ENCODE measurements at regions not wholly inside any gene's neighbourhood (a gene's known extent, or its start where the extent isn't known, plus 50 kb on each side); places are given as distances from the start of the nearest gene placed in this dataset.
"Not testable (repeated sequence)": the region's sequence is repeated elsewhere in the genome, so short reads cannot be mapped to it uniquely, and the experiment has no call there.

DNA sequence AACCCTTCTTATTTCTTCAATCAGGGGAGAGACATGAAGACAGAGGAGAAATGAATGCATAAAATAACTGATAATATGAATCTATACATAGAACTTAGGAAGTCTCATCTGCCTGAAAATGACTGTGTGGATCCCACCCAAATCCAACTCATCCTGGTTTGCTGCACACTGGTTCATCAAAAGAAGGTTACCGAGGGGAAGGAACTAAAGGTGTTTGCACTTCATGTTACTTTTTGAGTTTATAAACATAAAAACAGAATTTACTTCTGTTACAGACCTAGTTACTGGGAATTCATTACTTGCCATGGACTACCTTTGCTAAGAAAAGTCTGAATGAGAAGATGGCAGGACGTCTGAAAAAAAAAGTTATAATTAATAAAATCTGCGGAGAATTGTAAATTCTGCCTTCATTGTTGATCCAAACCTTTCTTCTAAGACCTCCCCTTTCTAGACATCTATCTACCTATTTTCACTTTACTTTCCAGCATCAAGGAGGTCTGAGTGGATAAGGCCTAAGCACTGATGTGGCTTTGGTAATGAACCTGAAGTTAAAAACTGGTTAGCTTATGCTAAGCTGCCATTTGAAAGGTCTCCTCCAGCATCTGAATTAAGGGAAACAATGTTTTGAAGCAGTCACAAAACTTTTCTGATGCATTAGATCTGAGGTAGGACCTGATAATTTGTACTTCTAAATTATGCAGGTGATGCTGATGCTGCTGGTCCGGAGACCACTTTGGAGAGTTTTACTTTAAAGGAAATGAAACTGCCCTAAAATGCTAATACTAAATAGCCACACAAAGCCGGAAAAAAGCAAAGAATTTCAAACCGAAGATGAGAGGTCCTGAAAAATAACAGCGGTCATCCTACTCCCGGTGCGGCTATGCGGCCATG lies 84.0 kb downstream of the HFE start:
- DNase-seq (ENCODE audit: missing footprints) (no peak), ATAC-seq (no peak)
- intact Hi-C loops (cut with DNase I), result no loop called here

DNA sequence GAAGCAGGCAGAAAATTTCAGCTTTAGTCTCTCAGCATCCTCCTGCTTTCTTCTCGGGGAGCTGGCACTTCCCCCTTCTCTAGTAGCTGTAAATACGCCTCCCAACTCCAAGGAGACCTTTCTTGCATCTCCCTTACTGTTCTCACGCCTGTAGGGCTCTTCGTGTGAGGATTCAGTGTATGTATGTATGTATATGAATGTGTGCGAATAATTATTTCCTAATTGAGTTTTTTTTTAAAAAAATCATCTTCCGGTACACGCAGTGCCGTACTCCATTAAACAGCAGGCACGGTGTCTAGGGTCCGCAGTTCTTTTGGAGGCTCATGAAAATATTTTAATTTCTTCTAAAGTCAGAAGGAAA lies 85.4 kb downstream of the HFE start:
- no peak for DNase-seq (ENCODE audit: missing footprints)
- peak; percentile 41 for ATAC-seq
- intact Hi-C loops (cut with DNase I), result loop anchor here (2.0 kb wide), 2 partner anchors 14 to 424 kb away; partner anchors contain the start of gene ABT1

DNA sequence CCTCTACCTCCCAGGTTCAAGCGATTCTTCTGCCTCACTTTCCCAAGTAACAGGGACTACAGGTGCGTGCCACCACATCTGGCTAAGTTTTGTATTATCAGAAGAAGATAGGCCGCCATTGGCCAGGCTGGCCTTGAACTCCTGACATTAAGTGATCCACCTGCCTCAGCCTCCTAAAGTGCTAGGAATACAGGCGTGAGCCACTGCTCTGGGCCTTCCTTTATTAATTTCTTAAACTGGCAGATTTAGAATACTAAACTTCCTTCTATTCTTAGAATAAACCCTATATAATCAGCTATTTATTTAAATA lies 86.6 kb downstream of the HFE start:
- intact Hi-C loops (cut with DNase I), result loop anchor here (2.0 kb wide), 2 partner anchors 15 to 423 kb away; partner anchors contain the start of gene ABT1
- no peak for DNase-seq (ENCODE audit: missing footprints)
- ATAC-seq, result no peak

DNA sequence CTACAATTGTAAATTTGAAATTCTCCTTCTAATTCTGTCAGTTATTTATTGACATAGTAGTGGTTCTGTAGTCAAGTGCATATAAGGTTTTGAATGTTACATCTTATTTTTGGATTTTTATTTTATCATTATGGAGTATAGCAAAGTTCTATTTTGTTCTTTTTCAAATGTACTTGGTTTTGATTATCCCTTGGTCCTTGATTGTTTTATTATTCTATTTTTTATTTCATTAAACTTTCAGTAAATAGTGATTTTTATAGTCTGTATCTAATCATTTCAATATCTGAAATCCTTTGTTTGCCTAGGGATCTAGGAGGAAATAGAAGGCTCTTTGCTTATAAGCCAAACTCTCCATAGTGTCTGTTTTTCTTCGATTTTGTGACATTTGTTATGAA lies 87.8 kb downstream of the HFE start:
- intact Hi-C loops (cut with DNase I), result no loop called here
- DNase-seq (ENCODE audit: missing footprints) (no peak), ATAC-seq (no peak)

DNA sequence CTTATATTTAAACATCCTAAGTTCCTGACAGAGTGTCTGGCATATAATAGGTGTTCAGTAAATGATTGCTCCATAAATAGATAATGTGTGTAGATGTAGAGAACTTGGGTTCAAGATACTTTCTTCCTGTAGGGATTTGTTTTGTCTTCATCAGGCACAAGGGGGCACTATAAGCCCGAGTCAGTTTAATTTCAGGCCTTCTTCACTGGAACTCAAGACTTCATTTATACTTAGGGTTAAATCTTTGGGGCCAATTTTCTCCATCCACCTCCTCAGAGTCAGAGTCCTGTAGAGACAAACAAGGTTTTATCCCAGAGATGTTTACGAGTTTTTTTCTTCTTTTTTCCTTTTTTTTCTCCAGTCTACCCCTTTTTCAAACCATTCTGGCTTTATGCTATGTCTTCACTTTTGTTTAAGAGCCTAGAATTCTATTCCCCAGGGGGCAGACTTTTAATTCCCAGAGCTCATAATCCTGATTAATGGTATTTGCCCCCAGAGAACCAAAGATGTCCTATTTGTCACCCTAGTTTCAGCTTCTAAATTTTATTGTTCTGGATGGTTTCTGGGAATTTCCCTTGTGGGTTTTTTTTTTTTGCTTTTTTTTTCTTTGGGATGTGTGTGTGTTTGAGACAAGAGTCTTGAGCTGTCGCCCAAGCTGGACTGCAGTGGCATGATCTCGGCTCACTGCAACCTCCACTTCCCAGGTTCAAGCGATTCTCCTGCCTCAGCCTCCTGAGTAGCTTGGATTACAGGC lies 88.4 kb downstream of the HFE start:
- DNase-seq (ENCODE audit: missing footprints) (no peak), ATAC-seq (no peak)
- intact Hi-C loops (cut with DNase I), result no loop called here

DNA sequence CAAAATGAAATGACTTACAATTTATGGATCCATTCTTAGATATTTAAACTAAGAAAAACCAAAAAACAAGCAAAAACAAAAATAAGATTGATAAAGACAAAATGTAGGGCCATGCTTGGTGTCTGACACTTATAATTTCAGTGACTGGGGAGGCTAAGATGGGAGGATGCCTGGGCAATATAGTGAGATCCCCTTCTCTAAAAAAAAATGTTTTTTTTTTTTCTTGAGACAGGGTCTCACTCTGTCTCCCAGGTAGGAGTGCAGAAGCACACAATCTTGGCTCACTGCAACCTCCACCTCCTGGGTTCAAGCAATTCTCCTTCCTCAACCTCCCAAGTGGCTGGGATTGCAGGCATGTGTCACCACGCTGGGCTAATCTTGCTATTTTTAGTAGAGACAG lies 92.4 kb downstream of the HFE start:
- intact Hi-C loops (cut with DNase I), result no loop called here
- DNase-seq (ENCODE audit: missing footprints) (no peak), ATAC-seq (no peak)

DNA sequence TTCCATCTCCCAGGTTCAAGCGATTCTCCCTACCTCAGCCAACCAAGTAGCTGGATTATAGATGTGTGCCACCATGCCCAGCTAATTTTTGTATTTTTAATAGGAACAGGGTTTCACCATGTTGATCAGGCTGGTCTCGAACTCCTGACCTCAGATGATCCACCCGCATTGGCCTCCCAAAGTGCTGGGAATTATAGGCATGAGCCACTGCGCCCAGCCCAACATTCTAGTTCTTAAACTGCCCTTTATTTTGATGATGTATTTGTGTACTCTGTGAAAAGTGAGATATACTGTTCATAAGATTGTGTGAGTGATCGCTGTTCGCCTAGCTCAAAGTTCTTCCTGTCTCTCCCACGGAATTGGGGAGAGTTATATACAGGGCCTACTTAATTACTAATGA lies 93.1 kb downstream of the HFE start:
- ATAC-seq, result no peak
- intact Hi-C loops (cut with DNase I), result no loop called here
- no peak for DNase-seq (ENCODE audit: missing footprints)

DNA sequence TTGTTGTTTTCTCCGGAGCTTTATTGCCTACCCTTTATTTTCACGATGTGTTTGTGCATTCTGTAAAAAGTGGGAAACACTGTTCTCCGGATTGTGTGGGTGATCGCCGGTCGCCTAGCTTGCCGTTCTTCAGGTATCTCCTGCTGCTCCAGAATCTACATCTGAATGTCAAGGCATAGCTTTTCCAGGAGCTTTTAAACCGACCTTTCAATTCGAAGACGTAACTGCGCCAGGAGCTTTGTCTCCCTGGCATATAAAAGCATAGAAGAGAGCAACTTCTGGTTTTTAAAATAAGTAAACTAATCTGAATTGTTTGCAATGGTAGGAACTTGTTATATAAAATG lies 96.0 kb downstream of the HFE start:
- intact Hi-C loops (cut with DNase I), result no loop called here

DNA sequence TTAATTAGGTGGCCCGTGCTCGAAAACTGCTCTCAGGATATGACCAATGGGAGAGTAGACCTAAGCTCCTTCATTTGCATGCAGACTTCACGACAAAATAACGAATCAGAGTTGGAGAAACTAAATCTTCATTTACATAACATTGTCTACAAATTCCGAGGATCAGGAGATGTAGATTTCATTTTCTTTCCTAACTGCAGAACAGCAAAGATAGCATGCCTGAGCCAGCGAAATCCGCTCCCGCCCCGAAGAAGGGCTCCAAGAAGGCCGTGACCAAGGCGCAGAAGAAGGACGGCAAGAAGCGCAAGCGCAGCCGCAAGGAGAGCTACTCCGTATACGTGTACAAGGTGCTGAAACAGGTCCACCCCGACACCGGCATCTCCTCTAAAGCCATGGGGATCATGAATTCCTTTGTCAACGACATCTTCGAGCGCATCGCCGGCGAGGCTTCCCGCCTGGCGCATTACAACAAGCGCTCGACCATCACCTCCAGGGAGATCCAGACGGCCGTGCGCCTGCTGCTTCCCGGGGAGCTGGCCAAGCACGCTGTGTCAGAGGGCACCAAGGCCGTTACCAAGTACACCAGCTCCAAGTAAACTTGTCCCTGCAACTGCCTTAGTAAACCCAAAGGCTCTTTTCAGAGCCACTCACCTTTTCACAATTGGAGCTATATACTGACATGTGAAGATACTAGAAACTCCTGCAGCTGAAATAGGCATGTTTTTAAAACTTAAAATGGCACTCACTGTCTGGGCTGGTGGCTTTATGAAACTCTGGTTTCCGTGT lies 96.5 kb downstream of the HFE start:
- DNase-seq (ENCODE audit: missing footprints), result peak; percentile 77
- peak; percentile 93 for ATAC-seq
- intact Hi-C loops (cut with DNase I), result no loop called here

More for the DNA sequence above, 96.0 kb downstream of the HFE start:
- DNase-seq (ENCODE audit: missing footprints), result no peak
- ATAC-seq, result no peak

DNA sequence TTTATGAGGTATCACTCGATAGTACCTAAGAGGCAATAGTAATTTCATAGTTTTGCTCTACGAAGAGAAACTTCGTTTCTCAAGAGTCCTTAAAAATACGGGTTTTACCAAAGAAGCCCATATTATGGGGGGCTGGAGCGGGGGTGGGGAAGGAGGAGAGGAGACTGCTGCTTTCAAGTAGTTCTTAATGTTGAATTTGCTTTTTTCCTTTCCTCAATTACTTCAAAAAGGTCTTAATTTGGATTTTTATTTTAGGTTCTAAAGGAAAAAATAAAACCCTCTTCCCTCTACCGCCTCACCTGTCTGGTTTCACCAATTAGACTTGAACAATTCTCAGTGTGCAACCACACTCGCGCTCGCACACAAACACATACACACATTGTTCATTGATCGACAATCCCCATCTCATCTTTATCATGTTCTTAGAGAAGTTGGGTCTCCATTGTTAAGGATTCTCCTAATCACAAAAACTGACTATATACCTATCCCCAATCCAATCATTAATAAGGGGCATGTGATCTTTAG lies 97.2 kb downstream of the HFE start:
- DNase-seq (ENCODE audit: missing footprints) (no peak), ATAC-seq (no peak)
- intact Hi-C loops (cut with DNase I), result no loop called here

DNA sequence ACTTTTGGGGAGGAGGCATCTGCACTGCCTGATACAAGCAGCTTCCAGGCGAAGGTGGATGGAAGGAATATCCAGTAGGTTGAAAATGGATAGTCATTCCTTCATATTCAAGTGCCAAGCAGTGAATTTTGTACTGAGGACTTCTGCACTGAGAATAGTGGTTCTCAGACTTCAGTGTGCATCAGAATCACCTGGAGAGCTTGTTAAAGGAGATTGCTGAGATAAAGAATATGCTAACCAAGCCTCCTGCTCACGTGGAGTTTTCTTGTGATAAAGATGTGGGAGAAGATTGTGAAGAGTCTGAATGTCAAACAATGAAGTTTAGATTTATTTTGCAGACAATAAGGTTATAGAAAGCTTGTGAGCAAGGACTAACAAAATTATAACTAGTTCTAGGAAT lies 97.8 kb downstream of the HFE start:
- DNase-seq (ENCODE audit: missing footprints), result no peak
- intact Hi-C loops (cut with DNase I), result no loop called here
- ATAC-seq, result no peak

DNA sequence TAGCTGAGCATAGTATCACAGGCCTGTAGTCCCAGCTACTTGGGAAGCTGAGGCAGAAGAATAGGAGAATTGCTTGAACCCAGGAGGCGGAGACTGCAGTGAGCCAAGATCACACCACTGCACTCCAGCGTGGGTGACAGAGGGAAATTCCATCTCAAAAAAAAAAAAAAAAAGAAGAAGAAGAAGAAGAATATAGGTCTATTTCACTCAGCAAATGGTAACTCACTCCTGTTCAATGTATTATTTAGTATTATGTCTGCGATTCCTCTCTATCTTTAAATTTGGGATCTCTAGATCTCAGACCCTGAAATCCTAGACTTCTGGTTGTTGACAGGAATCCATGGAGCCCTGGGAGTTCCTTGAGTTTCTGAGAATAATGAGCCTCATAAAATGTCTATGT lies 98.6 kb downstream of the HFE start:
- DNase-seq (ENCODE audit: missing footprints) (no peak), ATAC-seq (no peak)
- intact Hi-C loops (cut with DNase I), result no loop called here

DNA sequence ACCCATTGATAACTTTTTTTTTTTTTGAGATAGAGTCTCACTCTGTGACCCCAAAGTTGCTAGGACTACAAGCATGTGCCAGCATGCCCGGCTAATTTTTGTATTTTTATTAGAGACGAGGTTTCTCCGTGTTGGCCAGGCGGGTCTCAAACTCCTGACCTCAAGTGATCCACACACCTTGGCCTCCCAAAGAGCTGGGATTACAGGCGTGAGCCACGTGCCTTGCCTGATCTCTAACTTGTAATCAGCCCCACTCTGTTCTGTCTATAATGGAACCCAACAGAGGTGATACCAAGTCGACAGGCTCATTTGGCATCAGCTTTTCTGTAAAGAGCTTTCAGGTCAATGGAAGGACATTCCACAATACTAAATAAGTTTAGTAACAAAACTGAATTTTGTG lies 99.4 kb downstream of the HFE start:
- intact Hi-C loops (cut with DNase I), result no loop called here

DNA sequence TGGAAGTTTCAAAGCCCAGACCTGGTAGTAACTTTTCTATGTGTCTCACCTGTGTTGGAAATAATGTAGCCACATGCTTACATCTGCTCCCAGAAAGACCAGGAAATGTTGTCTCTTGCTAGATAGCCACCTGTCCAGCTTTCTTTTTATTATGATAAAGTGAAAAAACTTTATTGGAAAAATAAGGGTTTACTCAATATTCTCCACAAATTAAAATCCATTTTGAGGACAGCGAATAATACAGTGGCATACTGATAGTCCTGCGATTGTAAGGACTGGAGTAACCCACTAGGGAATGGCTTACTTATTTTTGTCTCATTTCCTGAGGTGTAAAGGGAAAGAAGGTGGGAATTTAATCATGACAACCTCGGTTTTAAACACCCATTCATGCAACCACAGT lies 100.1 kb downstream of the HFE start:
- DNase-seq (ENCODE audit: missing footprints) (no peak), ATAC-seq (no peak)
- intact Hi-C loops (cut with DNase I), result no loop called here

More for the DNA sequence above, 99.4 kb downstream of the HFE start:
- DNase-seq (ENCODE audit: missing footprints) (no peak), ATAC-seq (no peak)

DNA sequence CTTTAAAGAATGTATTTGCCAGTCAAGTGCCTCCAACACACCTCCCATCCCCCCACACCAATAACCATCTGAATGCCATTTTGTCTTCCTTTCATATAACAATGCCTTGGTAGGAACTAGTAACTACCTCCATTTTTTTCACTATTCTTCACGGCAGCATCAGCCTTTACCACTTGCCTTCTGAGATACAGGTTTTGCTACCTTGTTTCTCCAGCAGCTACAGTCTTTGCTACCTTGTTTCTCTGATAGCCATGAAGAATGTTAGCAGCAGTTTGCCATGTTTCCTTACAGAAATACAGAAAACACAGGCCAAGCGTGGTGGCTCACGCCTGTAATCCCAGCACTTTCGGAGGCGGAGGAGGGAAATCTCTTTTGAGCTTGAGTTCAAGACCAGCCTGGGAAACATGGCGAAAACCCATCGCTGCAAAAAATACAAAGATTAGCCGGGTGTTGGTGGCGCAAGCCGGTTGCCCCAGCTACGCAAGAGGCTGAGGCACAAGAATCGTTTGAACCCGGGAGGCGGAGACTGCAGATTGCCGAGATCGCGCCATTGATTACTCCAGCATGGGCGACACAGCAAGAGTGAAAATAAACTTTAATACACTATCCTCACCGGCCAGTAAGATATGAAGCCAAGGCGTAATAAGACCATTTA lies 100.9 kb downstream of the HFE start:
- ATAC-seq, result peak; percentile 7
- intact Hi-C loops (cut with DNase I), result no loop called here
- DNase-seq (ENCODE audit: missing footprints), result no peak

DNA sequence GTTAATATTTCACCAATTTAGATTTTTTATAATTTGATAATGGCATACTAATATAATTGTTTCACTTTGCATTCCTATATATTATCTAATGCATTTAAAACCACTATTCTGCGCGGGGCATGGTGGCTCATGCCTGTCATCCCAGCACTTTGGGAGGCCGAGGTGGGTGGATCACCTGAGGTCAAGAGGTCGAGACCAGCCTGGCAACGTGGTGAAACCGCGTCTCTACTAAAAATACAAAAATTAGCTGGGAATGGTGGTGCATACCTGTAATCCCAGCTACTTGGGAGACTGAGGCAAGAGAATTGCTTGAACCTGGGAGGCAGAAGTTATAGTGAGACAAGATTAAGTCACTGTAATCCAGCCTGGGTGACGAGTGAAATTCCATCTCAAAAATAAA lies 104.3 kb downstream of the HFE start:
- intact Hi-C loops (cut with DNase I); DNase-seq (ENCODE audit: missing footprints); ATAC-seq: not testable (repeated sequence)

DNA sequence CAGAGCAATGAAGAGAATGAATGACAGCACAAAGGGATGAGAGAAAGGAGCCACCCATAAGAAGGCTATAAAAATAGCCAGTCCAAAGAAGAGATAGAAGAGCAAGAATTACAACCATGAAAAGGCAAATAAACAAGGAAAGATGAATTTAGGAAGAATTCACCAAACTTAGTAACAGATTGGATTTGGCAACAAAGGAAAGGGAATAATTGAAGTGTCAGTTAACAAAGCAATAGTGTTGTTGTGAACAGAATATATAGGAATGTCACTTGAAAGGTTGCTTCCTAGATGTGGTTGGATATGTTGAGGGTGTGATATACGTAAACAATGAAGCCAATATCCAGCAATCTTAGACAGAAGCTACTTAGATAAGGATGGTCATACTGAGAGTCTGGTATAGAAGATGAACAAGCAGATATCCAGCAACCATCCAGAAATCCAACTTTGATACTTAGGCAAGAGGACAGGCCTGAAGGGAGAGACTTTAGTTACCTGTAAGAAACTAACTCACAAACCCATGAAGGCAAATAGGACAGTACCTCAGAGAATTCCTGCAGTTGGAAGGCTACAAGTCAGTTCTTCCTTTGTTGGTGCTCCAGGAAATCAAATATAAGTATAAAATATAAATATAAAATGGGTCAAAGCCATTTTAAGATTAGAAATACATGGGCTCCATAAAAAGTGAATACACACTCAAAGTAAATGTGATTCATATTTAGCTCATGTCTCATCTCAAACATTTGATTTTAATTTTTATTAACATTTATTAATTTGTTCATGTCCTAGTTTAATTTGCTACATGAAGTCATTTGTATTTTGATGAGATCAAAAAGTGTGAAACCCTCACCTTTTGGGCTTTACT lies 106.5 kb downstream of the HFE start:
- DNase-seq (ENCODE audit: missing footprints), result no peak
- ATAC-seq, result no peak
- intact Hi-C loops (cut with DNase I), result no loop called here

DNA sequence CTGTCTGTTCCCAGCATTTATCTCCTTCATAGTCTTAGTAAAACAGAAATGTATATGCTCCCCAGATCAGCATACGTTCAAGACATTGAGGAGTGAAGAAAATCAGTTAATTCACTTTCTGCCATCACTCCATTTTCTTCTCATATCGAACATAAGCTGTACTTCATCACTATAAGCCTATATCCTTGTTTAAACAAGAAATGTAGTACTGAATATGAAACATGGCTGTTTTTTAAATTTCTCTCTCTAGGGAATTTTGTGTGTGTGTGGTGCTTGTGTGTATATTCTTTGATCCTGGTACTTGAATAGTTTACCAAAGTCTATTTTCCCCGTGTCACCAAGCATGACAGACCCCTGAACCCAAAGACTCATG lies 107.1 kb downstream of the HFE start:
- ATAC-seq (no peak), DNase-seq (ENCODE audit: missing footprints) (no peak)
- intact Hi-C loops (cut with DNase I), result no loop called here

Data from Right ventricle myocardium inferior (tissue), 1 donor.